SK-N-SH (cell line): ENCODE measurements at regions not wholly inside any gene's neighbourhood (a gene's known extent, or its start where the extent isn't known, plus 50 kb on each side); places are given as distances from the start of the nearest gene placed in this dataset.

Experiments used
- CTCF ChIA-PET: fragments of 300-600, 350-600 bp; formaldehyde crosslinking; extraction: SDS; loops from one replicate; lab custom pipeline; 2021; lab: Yijun Ruan, JAX
- POLR2A ChIA-PET: fragments of 350-600 bp; sonication (Branson Sonifier 250); formaldehyde crosslinking; extraction: SDS; loops from one replicate; lab custom pipeline; 2020; ENCODE audit warnings: antibody characterized with exemption, inconsistent platforms; lab: Yijun Ruan, JAX
- DNase-seq: peaks from one replicate; pipeline ENCODE4 v3.0.0; 2012
- H2AFZ ChIP-seq: fragments of 200-600 bp; sonication (generic); 2 replicates; pipeline ENCODE4 v1.8.1; 2016; ENCODE audit warnings: antibody characterized with exemption, mild to moderate bottlenecking, low read depth
- H3F3A ChIP-seq: fragments of 200-600 bp; sonication (generic); replicated peaks from 2 replicates; pipeline ENCODE3; 2016; ENCODE audit warnings: antibody characterized with exemption, mild to moderate bottlenecking; ENCODE audit not compliant: insufficient read depth
- H3K27ac ChIP-seq, 2 experiments: fragments of 200-500 bp in 1 of 2; fragments of 200-600 bp in 1 of 2; sonication (Bioruptor generic) in 1 of 2; sonication (generic), shearing (Covaris generic) in 1 of 2; 2 replicates each; pipeline versions ENCODE4 v1.5.1 to v1.6.1; 2014 to 2016; ENCODE audit warnings: low read depth in 2 of 2, inconsistent platforms in 1 of 2, low read length in 1 of 2, mild to moderate bottlenecking in 1 of 2, mixed read lengths in 1 of 2
- H3K27me3 ChIP-seq: fragments of 200-600 bp; sonication (generic), shearing (Covaris generic); 2 replicates; pipeline ENCODE4 v1.6.1; 2016; ENCODE audit warnings: mixed run types; ENCODE audit not compliant: insufficient read depth
- H3K36me3 ChIP-seq, 2 experiments: fragments of 200-500 bp in 1 of 2; fragments of 200-600 bp in 1 of 2; sonication (Bioruptor generic) in 1 of 2; sonication (generic) in 1 of 2; replicated peaks in 1 of 2; 2 replicates each; pipeline versions ENCODE3 to v1.5.1; 2014 to 2016; ENCODE audit warnings: low read length in 1 of 2, mild to moderate bottlenecking in 1 of 2; ENCODE audit not compliant: insufficient read depth in 2 of 2, control insufficient read depth in 1 of 2
- H3K4me1 ChIP-seq, 2 experiments: fragments of 200-500 bp in 1 of 2; fragments of 200-600 bp in 1 of 2; sonication (Bioruptor generic) in 1 of 2; sonication (generic), shearing (Covaris generic) in 1 of 2; 2 replicates each; pipeline versions ENCODE4 v1.5.1 to v1.6.1; 2014 to 2016; ENCODE audit warnings: low read depth in 1 of 2, low read length in 1 of 2, mixed run types in 1 of 2; ENCODE audit not compliant: insufficient read depth in 2 of 2, control insufficient read depth in 1 of 2
- H3K4me2 ChIP-seq: fragments of 200-600 bp; sonication (generic), shearing (Covaris generic); 2 replicates; pipeline ENCODE4 v1.6.1; 2017; ENCODE audit warnings: mixed run types
- H3K4me3 ChIP-seq, 2 experiments: fragments of 200-500 bp in 1 of 2; fragments of 200-600 bp in 1 of 2; sonication (Bioruptor generic) in 1 of 2; sonication (generic), shearing (Covaris generic) in 1 of 2; 2 replicates each; pipeline versions ENCODE4 v1.5.1 to v1.8.1; 2014 to 2016; ENCODE audit warnings: low read depth in 2 of 2, inconsistent platforms in 1 of 2, low read length in 1 of 2, mild to moderate bottlenecking in 1 of 2, mixed read lengths in 1 of 2, moderate library complexity in 1 of 2
- H3K79me2 ChIP-seq: fragments of 200-600 bp; sonication (generic); 2 replicates; pipeline ENCODE4 v1.8.1; 2017; ENCODE audit warnings: mild to moderate bottlenecking; ENCODE audit not compliant: insufficient read depth
- H3K9ac ChIP-seq: fragments of 200-600 bp; sonication (generic); 2 replicates; pipeline ENCODE4 v1.6.1; 2017; ENCODE audit warnings: mixed run types
- H3K9me2 ChIP-seq: fragments of 200-600 bp; sonication (generic); 2 replicates; pipeline ENCODE4 v1.6.1; 2017; ENCODE audit warnings: mixed run types
- H3K9me3 ChIP-seq: fragments of 200-600 bp; sonication (generic); 2 replicates; pipeline ENCODE4 v1.6.1; 2017; ENCODE audit warnings: mixed run types, mild to moderate bottlenecking, moderate library complexity
- H4K20me1 ChIP-seq: fragments of 200-600 bp; sonication (generic); 2 replicates; pipeline ENCODE4 v1.6.1; 2017; ENCODE audit warnings: mild to moderate bottlenecking, mixed run types; ENCODE audit not compliant: insufficient read depth
- EZH2phosphoT487 ChIP-seq: fragments of 200-600 bp; sonication (generic); IDR thresholded peaks from 2 replicates; pipeline ENCODE4 v1.6.1; 2017; ENCODE audit warnings: low read depth, mixed run types, mild to moderate bottlenecking, antibody characterized with exemption, moderate library complexity, borderline replicate concordance
- FOSL2 ChIP-seq: IDR thresholded peaks from 2 replicates; pipeline ENCODE4 v1.4.0; 2012; ENCODE audit warnings: low read depth, mild to moderate bottlenecking, moderate library complexity, borderline replicate concordance
- FOXJ3 ChIP-seq: sonication (generic); formaldehyde crosslinking; IDR thresholded peaks from 2 replicates; pipeline ENCODE4 v1.5.1; 2020; ENCODE audit warnings: mild to moderate bottlenecking, missing genetic modification reagents
- GABPA ChIP-seq: IDR thresholded peaks from 2 replicates; pipeline ENCODE4 v1.4.0; 2012; ENCODE audit warnings: low read depth, mild to moderate bottlenecking
- MXI1 ChIP-seq: IDR thresholded peaks from 2 replicates; pipeline ENCODE4 v1.6.1; 2012; ENCODE audit warnings: mild to moderate bottlenecking, low read depth, low read length, improper control_type of control experiment
- NFIC ChIP-seq: IDR thresholded peaks from 2 replicates; pipeline ENCODE4 v1.4.0; 2012; ENCODE audit warnings: borderline replicate concordance
- RAD21 ChIP-seq: IDR thresholded peaks from 2 replicates; pipeline ENCODE4 v1.6.1; 2012; ENCODE audit warnings: mild to moderate bottlenecking, low read length
- RCOR1 ChIP-seq: fragments of 150-350 bp; IDR thresholded peaks from 2 replicates; pipeline ENCODE4 v1.6.1; 2017; ENCODE audit warnings: antibody characterized with exemption, low read length
- SIN3A ChIP-seq: IDR thresholded peaks from 2 replicates; pipeline ENCODE4 v1.6.1; 2012; ENCODE audit warnings: low read depth, mild to moderate bottlenecking, low read length, moderate library complexity, borderline replicate concordance
- TCF12 ChIP-seq: IDR thresholded peaks from 2 replicates; pipeline ENCODE4 v1.4.0; 2012
- TEAD4 ChIP-seq: IDR thresholded peaks from 2 replicates; pipeline ENCODE4 v1.4.0; 2012; ENCODE audit warnings: mild to moderate bottlenecking, borderline replicate concordance; ENCODE audit not compliant: insufficient read depth
- WGBS: methylation state at CpG from one replicate; pipeline ENCODE4 v1.1.6; 2017; ENCODE audit warnings: low lambda C conversion rate; 5-methylcytosine and 5-hydroxymethylcytosine counted together
- TF ChIP-seq, protein P1 (sequence below): fragments of 150-350 bp; IDR thresholded peaks from 2 replicates; pipeline ENCODE4 v1.6.1; 2017; ENCODE audit warnings: antibody characterized with exemption, low read length, low read depth, borderline replicate concordance
- TF ChIP-seq, protein P2 (sequence below): IDR thresholded peaks from 2 replicates; pipeline ENCODE4 v1.4.0; 2012; ENCODE audit warnings: low read depth
- TF ChIP-seq, protein P3 (sequence below): fragments of 200-600 bp; sonication (generic); IDR thresholded peaks from 2 replicates; pipeline ENCODE4 v1.6.1; 2017; ENCODE audit warnings: antibody characterized with exemption, mild to moderate bottlenecking, moderate library complexity

DNA sequence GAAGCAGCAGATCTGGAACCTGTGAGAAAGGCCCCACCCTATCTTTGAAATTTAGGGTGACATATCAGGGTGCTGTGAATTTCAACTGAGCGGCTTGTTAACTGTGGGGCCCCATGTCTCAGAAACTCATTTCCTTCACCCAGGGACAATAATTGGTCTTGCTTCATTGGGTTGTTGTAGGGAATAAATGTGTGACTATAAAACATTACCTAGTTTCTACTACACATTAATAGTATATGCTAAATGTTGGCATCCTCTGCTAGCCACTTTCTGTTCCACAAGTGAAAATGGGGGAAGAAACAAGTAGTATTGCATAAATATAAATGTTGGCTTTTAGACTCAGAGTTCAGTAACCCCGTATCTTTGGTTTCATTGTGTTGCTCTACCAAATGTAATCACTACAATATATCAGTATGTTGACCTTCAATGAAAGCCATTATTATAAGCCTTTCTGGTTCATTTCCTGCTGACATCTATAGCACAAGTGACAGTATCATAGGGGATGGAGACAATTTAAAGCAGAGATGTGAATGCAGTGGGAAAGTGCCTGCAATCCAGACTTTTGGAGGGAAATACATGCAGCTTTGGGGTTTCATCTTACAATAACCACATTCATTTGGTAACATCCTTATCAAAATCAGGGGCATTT lies 905.5 kb upstream of the RAG2 start:
- no peak for DNase-seq
- no peaks in the 10 kb centered on the region for H3K79me2 ChIP-seq
- ChIA-PET POLR2A (no interaction called here), CTCF (no interaction called here)
- H3K36me3 ChIP-seq = no peaks in the 10 kb centered on the region
- no peak for TF ChIP-seq RCOR1
- TF ChIP-seq, protein P1, sequence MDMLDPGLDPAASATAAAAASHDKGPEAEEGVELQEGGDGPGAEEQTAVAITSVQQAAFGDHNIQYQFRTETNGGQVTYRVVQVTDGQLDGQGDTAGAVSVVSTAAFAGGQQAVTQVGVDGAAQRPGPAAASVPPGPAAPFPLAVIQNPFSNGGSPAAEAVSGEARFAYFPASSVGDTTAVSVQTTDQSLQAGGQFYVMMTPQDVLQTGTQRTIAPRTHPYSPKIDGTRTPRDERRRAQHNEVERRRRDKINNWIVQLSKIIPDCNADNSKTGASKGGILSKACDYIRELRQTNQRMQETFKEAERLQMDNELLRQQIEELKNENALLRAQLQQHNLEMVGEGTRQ = no peak
- TF ChIP-seq, protein P2, sequence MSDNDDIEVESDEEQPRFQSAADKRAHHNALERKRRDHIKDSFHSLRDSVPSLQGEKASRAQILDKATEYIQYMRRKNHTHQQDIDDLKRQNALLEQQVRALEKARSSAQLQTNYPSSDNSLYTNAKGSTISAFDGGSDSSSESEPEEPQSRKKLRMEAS = no peak
- no peak for TF ChIP-seq FOSL2
- no peak for TF ChIP-seq TCF12
- H3K4me1 ChIP-seq = peaks cover 0 to 33% of the 10 kb centered on the region in 2 experiments; a peak in 2 of 4 replicates
- no peak overlapping the region for H3K4me3 ChIP-seq
- peaks cover 24% of the 10 kb centered on the region for H3F3A ChIP-seq
- H2AFZ ChIP-seq = 0 out of 2 replicates have a peak overlapping the region, but pooled peaks have one; percentile 25
- H3K9me3 ChIP-seq = no peaks in the 10 kb centered on the region
- H3K27ac ChIP-seq = peak overlapping the region in 1 of 2 experiments; percentile 89; a peak in 2 of 4 replicates
- peak overlapping the region; percentile 26; the same call in 1 of the 2 replicates for H3K4me2 ChIP-seq
- 67% methylated on average over 2 of the region's 2 CpGs for WGBS
- no peaks in the 10 kb centered on the region for H4K20me1 ChIP-seq
- H3K27me3 ChIP-seq = no peaks in the 10 kb centered on the region
- H3K9ac ChIP-seq = no peak overlapping the region
- H3K9me2 ChIP-seq = no peaks in the 10 kb centered on the region

DNA sequence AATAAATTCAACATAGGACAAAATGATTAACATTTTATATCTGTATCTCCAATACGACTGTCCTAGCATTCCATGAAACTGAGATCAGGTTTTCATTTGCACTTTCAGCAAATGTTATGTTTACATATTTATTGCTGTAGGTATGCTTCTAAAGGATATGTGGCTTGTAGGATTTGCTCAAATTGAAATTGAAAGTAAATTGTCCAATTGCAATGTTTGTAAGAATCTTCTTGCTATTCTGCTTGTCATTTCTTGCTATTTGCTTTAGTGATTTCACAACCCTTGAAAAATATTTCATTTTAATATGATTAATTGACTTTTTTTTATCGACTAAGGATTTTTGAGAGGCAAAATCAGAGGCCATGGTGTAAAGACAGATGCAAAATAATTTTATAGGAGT lies 904.2 kb upstream of the RAG2 start:
- Histone ChIP-seq H3K36me3 (no peaks in the 10 kb centered on the region), H3K79me2 (no peaks in the 10 kb centered on the region), H3K9me2 (no peaks in the 10 kb centered on the region), H2AFZ (peak overlapping the region; percentile 14; the same call in 1 of the 2 replicates), H3K4me1 (peaks cover 0 to 33% of the 10 kb centered on the region in 2 experiments; a peak in 2 of 4 replicates), H3K27ac (no peak overlapping the region), H3K4me2 (no peak overlapping the region; the same call in 1 of the 2 replicates), H4K20me1 (no peaks in the 10 kb centered on the region), H3K9ac (no peak overlapping the region), H3K4me3 (no peak overlapping the region), H3K9me3 (no peaks in the 10 kb centered on the region), H3K27me3 (no peaks in the 10 kb centered on the region), H3F3A (peaks cover 24% of the 10 kb centered on the region)
- no peak for DNase-seq
- ChIA-PET CTCF (no interaction called here), POLR2A (no interaction called here)
- TF ChIP-seq RAD21 (no peak), FOSL2 (no peak), TEAD4 (no peak), SIN3A (no peak), MXI1 (no peak), NFIC (no peak), EZH2phosphoT487 (no peak), FOXJ3 (CRISPR knock-in tag) (no peak), GABPA (no peak)
- TF ChIP-seq, protein P3, sequence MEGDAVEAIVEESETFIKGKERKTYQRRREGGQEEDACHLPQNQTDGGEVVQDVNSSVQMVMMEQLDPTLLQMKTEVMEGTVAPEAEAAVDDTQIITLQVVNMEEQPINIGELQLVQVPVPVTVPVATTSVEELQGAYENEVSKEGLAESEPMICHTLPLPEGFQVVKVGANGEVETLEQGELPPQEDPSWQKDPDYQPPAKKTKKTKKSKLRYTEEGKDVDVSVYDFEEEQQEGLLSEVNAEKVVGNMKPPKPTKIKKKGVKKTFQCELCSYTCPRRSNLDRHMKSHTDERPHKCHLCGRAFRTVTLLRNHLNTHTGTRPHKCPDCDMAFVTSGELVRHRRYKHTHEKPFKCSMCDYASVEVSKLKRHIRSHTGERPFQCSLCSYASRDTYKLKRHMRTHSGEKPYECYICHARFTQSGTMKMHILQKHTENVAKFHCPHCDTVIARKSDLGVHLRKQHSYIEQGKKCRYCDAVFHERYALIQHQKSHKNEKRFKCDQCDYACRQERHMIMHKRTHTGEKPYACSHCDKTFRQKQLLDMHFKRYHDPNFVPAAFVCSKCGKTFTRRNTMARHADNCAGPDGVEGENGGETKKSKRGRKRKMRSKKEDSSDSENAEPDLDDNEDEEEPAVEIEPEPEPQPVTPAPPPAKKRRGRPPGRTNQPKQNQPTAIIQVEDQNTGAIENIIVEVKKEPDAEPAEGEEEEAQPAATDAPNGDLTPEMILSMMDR = no peak
- 39% methylated on average over 2 of the region's 2 CpGs for WGBS
